ENCODE measurements at regions not wholly inside any gene's neighbourhood (a gene's known extent, or its start where the extent isn't known, plus 50 kb on each side); places are given as distances from the start of the nearest gene placed in this dataset.

DNA sequence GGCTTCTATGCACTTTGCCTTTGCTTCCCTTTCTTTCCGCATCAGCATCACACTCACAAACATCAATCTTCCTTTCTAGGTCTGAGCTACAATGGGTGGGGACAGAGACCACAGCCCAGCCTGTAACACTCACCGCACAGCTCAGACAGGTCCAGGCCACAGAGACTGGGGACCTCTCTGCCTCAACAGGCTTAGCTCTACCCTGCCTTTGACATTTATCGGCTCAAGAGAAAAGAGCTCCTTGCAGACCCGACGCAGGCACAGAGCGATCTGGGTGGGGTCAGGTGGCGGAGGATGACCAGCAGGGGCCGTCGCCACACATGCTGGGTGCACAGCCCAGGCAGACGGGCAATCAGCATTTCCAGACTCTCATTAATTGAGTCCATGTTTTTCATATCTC, 837.3 kb downstream of the TBC1D22A start:
- TF ChIP-seq POLR2AphosphoS5 (IDR thresholded peaks at IDR 0.05; ENCODE audit: borderline replicate concordance, low read depth, low read length) (no peak), EZH2 (IDR thresholded peaks at IDR 0.05) (no peak)
